ENCODE measurements at regions not wholly inside any gene's neighbourhood (a gene's known extent, or its start where the extent isn't known, plus 50 kb on each side); places are given as distances from the start of the nearest gene placed in this dataset.

DNA sequence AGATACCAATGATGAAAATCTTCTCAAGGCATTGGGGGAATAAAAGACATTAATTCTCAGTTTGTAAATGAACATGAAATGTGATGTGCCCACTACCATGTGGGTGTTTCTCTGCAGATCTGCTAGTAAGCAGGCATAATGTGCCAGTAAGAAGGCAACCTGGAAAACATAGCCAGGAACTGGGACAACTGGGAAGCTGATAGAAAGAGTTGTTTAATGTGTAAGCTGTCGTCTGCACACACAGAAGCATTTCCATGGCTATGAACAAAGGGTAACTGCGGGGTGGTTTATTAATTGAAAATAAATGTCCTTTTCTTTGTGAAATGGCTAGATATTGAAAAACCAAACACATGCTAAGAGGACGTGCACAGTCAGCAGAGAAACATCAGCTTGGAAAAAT lies 52.0 kb downstream of the ZC3H11B start:
- no peaks in the 10 kb centered on the region for H3F3A ChIP-seq (ENCODE audit: insufficient read depth)
- H3K36me3 ChIP-seq (ENCODE audit: low read length) = no peaks in the 10 kb centered on the region
- no peaks in the 10 kb centered on the region for H3K27me3 ChIP-seq (ENCODE audit: low read length)
- no peaks in the 10 kb centered on the region for H3K9me2 ChIP-seq (replicated peaks; ENCODE audit: insufficient read depth, low read length)
- H3K9ac ChIP-seq (ENCODE audit: low read length) = no peak overlapping the region
- H3K9me3 ChIP-seq (ENCODE audit: insufficient read depth, low read length) = no peaks in the 10 kb centered on the region
- no peak overlapping the region for H2AFZ ChIP-seq (ENCODE audit: low read depth, low read length, severe bottlenecking)
- H3K4me2 ChIP-seq (ENCODE audit: low read depth, low read length, poor library complexity, severe bottlenecking) = no peak overlapping the region
- H4K20me1 ChIP-seq (ENCODE audit: low read depth, low read length) = no peaks in the 10 kb centered on the region
- no peak overlapping the region for H3K4me3 ChIP-seq (ENCODE audit: insufficient read depth, low read length, poor library complexity, severe bottlenecking)
- TF ChIP-seq EZH2phosphoT487 (conservative IDR thresholded peaks at IDR 0.05; ENCODE audit: low read length) = no peak
- TF ChIP-seq, protein P1, sequence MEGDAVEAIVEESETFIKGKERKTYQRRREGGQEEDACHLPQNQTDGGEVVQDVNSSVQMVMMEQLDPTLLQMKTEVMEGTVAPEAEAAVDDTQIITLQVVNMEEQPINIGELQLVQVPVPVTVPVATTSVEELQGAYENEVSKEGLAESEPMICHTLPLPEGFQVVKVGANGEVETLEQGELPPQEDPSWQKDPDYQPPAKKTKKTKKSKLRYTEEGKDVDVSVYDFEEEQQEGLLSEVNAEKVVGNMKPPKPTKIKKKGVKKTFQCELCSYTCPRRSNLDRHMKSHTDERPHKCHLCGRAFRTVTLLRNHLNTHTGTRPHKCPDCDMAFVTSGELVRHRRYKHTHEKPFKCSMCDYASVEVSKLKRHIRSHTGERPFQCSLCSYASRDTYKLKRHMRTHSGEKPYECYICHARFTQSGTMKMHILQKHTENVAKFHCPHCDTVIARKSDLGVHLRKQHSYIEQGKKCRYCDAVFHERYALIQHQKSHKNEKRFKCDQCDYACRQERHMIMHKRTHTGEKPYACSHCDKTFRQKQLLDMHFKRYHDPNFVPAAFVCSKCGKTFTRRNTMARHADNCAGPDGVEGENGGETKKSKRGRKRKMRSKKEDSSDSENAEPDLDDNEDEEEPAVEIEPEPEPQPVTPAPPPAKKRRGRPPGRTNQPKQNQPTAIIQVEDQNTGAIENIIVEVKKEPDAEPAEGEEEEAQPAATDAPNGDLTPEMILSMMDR (IDR thresholded peaks at IDR 0.05; ENCODE audit: insufficient read depth, low read length, poor library complexity, severe bottlenecking) = no peak
- no peak overlapping the region for H3K27ac ChIP-seq (ENCODE audit: low read depth, low read length)
- H3K79me2 ChIP-seq (ENCODE audit: insufficient read depth, low read length) = no peaks in the 10 kb centered on the region

DNA sequence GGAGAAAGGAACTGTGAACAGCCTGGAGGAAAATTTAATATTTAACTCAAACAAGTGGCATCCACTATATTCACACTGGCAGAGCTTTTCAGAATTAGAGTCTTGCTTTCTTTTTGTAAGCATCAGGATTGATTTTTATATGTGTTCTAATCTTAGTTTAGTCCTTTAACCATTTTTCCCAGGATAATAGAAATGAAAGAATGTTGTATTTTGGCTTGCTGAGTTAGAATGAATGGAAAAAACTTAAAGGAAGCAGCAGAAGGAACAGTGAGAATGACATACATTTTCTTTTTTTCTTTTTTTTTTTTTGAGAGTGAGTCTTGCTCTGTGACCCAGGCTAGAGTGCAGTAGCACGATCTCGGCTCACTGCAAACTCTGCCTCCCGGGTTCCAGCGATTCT lies 53.0 kb downstream of the ZC3H11B start:
- H2AFZ ChIP-seq (ENCODE audit: low read depth, low read length, severe bottlenecking) = no peak overlapping the region
- no peaks in the 10 kb centered on the region for H3K79me2 ChIP-seq (ENCODE audit: insufficient read depth, low read length)
- no peak overlapping the region for H3K4me2 ChIP-seq (ENCODE audit: low read depth, low read length, poor library complexity, severe bottlenecking)
- H3K9me3 ChIP-seq (ENCODE audit: insufficient read depth, low read length) = no peaks in the 10 kb centered on the region
- no peak overlapping the region for H3K9ac ChIP-seq (ENCODE audit: low read length)
- no peaks in the 10 kb centered on the region for H3K27me3 ChIP-seq (ENCODE audit: low read length)
- H3K9me2 ChIP-seq (replicated peaks; ENCODE audit: insufficient read depth, low read length) = no peaks in the 10 kb centered on the region
- H3F3A ChIP-seq (ENCODE audit: insufficient read depth) = no peaks in the 10 kb centered on the region
- TF ChIP-seq, protein P1 (IDR thresholded peaks at IDR 0.05; ENCODE audit: insufficient read depth, low read length, poor library complexity, severe bottlenecking) = no peak
- TF ChIP-seq EZH2phosphoT487 (conservative IDR thresholded peaks at IDR 0.05; ENCODE audit: low read length) = no peak
- H3K36me3 ChIP-seq (ENCODE audit: low read length) = no peaks in the 10 kb centered on the region
- H3K27ac ChIP-seq (ENCODE audit: low read depth, low read length) = no peak overlapping the region
- H4K20me1 ChIP-seq (ENCODE audit: low read depth, low read length) = no peaks in the 10 kb centered on the region
- H3K4me3 ChIP-seq (ENCODE audit: insufficient read depth, low read length, poor library complexity, severe bottlenecking) = no peak overlapping the region

DNA sequence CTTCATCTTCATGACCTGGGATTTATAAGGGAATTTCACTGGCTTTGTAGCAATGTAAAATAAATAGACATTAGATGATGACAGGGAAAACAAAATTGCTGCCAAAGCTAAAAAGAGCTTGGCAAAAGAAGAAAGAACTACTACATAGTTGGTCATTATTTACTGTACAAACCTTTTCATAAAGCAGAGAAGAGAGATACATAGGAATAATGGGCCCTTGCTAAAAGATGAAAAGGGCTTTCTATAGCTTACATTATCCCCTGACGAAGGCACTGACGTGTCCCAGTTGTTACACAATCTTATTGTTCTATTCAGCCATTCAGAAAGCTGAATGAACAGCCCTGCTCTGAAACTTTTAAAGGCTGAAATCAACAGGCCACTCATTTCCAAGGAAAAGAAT lies 57.1 kb downstream of the ZC3H11B start:
- no peak overlapping the region for H2AFZ ChIP-seq (ENCODE audit: low read depth, low read length, severe bottlenecking)
- H3K79me2 ChIP-seq (ENCODE audit: insufficient read depth, low read length) = no peaks in the 10 kb centered on the region
- H3K27ac ChIP-seq (ENCODE audit: low read depth, low read length) = no peak overlapping the region
- no peak for TF ChIP-seq EZH2phosphoT487 (conservative IDR thresholded peaks at IDR 0.05; ENCODE audit: low read length)
- TF ChIP-seq, protein P1 (IDR thresholded peaks at IDR 0.05; ENCODE audit: insufficient read depth, low read length, poor library complexity, severe bottlenecking) = no peak
- no peaks in the 10 kb centered on the region for H3K27me3 ChIP-seq (ENCODE audit: low read length)
- H3K36me3 ChIP-seq (ENCODE audit: low read length) = no peaks in the 10 kb centered on the region
- H3K4me3 ChIP-seq (ENCODE audit: insufficient read depth, low read length, poor library complexity, severe bottlenecking) = no peak overlapping the region
- no peak overlapping the region for H3K9ac ChIP-seq (ENCODE audit: low read length)
- H4K20me1 ChIP-seq (ENCODE audit: low read depth, low read length) = no peaks in the 10 kb centered on the region
- no peak overlapping the region for H3K4me2 ChIP-seq (ENCODE audit: low read depth, low read length, poor library complexity, severe bottlenecking)
- H3K9me3 ChIP-seq (ENCODE audit: insufficient read depth, low read length) = no peaks in the 10 kb centered on the region
- H3K9me2 ChIP-seq (replicated peaks; ENCODE audit: insufficient read depth, low read length) = no peaks in the 10 kb centered on the region
- H3F3A ChIP-seq (ENCODE audit: insufficient read depth) = no peaks in the 10 kb centered on the region
